ENCODE measurements at regions not wholly inside any gene's neighbourhood (a gene's known extent, or its start where the extent isn't known, plus 50 kb on each side); places are given as distances from the start of the nearest gene placed in this dataset.

- no peak overlapping the region for H3K4me3 Mint-ChIP-seq
- H3K27ac Mint-ChIP-seq = no peak overlapping the region
- H3K27me3 Mint-ChIP-seq (ENCODE audit: low read depth) = peaks cover 37% of the 10 kb centered on the region
- peaks cover 57% of the 10 kb centered on the region for H3K4me1 Mint-ChIP-seq
- no peaks in the 10 kb centered on the region for H3K9me3 Mint-ChIP-seq
- TF ChIP-seq, protein P1, sequence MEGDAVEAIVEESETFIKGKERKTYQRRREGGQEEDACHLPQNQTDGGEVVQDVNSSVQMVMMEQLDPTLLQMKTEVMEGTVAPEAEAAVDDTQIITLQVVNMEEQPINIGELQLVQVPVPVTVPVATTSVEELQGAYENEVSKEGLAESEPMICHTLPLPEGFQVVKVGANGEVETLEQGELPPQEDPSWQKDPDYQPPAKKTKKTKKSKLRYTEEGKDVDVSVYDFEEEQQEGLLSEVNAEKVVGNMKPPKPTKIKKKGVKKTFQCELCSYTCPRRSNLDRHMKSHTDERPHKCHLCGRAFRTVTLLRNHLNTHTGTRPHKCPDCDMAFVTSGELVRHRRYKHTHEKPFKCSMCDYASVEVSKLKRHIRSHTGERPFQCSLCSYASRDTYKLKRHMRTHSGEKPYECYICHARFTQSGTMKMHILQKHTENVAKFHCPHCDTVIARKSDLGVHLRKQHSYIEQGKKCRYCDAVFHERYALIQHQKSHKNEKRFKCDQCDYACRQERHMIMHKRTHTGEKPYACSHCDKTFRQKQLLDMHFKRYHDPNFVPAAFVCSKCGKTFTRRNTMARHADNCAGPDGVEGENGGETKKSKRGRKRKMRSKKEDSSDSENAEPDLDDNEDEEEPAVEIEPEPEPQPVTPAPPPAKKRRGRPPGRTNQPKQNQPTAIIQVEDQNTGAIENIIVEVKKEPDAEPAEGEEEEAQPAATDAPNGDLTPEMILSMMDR (IDR thresholded peaks at IDR 0.05; ENCODE audit: unreplicated experiment in 3 of 3) = no peak
- H3K36me3 Mint-ChIP-seq (ENCODE audit: low read depth) = no peaks in the 10 kb centered on the region
Measured at GRCh38 chr12:4119157-4119761, 154.3 kb upstream of the CCND2 start.

GRCh38 chr12:4118601-4119156, 154.9 kb upstream of the CCND2 start:
- TF ChIP-seq, protein P1 (IDR thresholded peaks at IDR 0.05; ENCODE audit: unreplicated experiment in 3 of 3) = no peak
- Mint-ChIP-seq H3K36me3 (ENCODE audit: low read depth) (no peaks in the 10 kb centered on the region), H3K27me3 (ENCODE audit: low read depth) (peaks cover 37% of the 10 kb centered on the region), H3K27ac (peak overlapping the region in 2 of 3 experiments; percentile 24 to 39), H3K9me3 (no peaks in the 10 kb centered on the region), H3K4me1 (peaks cover 57% of the 10 kb centered on the region), H3K4me3 (no peak overlapping the region)

DNA sequence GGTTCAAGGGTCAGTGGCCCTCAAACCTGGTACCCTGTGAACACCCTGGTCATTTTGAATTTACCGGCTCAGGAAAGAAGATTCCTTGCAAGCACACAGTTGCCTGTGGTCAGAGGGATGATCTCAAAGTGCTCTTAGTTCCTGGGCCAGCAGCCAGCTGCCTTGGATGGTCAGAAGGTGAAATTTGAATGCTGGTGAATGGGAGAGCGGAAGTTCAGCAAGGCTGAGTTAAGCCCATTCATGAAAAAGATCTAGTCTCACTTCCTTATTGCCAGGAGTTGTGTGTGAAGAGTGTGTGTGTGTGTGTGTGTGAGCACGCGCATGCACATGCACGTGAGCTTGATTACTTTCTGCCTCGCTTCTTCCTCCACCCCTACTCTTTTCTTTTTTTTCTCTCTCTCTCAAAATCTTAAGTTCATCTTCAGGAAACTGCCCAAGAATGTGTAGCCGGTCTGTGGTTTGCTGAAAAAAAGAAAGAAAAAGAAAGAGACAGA, 155.5 kb upstream of the CCND2 start:
- Mint-ChIP-seq H3K4me1 (peaks cover 62% of the 10 kb centered on the region), H3K4me3 (peak overlapping the region in 1 of 3 experiments; percentile 15), H3K27ac (peak overlapping the region; percentile 24 to 39 (median 38)), H3K9me3 (no peaks in the 10 kb centered on the region), H3K27me3 (ENCODE audit: low read depth) (peaks cover 33% of the 10 kb centered on the region), H3K36me3 (ENCODE audit: low read depth) (no peaks in the 10 kb centered on the region)
- TF ChIP-seq, protein P1 (IDR thresholded peaks at IDR 0.05; ENCODE audit: unreplicated experiment in 3 of 3) = no peak

- peaks cover 68% of the 10 kb centered on the region for H3K4me1 Mint-ChIP-seq
- TF ChIP-seq, protein P1 (IDR thresholded peaks at IDR 0.05; ENCODE audit: unreplicated experiment in 3 of 3) = no peak
- peaks cover 29% of the 10 kb centered on the region for H3K27me3 Mint-ChIP-seq (ENCODE audit: low read depth)
- no peaks in the 10 kb centered on the region for H3K36me3 Mint-ChIP-seq (ENCODE audit: low read depth)
- H3K27ac Mint-ChIP-seq = peak overlapping the region in 2 of 3 experiments; percentile 24 to 39
- no peaks in the 10 kb centered on the region for H3K9me3 Mint-ChIP-seq
- H3K4me3 Mint-ChIP-seq = no peak overlapping the region
Measured at GRCh38 chr12:4117386-4118016, 156.1 kb upstream of the CCND2 start.

GRCh38 chr12:4116251-4117111, 157.1 kb upstream of the CCND2 start:
- Mint-ChIP-seq H3K4me3 (no peak overlapping the region), H3K4me1 (peaks cover 71% of the 10 kb centered on the region), H3K36me3 (ENCODE audit: low read depth) (no peaks in the 10 kb centered on the region), H3K27ac (no peak overlapping the region), H3K9me3 (no peaks in the 10 kb centered on the region), H3K27me3 (ENCODE audit: low read depth) (peaks cover 31% of the 10 kb centered on the region)
- TF ChIP-seq, protein P1 (IDR thresholded peaks at IDR 0.05; ENCODE audit: unreplicated experiment in 3 of 3) = no peak
